ENCODE measurements at regions not wholly inside any gene's neighbourhood (a gene's known extent, or its start where the extent isn't known, plus 50 kb on each side); places are given as distances from the start of the nearest gene placed in this dataset.

DNA sequence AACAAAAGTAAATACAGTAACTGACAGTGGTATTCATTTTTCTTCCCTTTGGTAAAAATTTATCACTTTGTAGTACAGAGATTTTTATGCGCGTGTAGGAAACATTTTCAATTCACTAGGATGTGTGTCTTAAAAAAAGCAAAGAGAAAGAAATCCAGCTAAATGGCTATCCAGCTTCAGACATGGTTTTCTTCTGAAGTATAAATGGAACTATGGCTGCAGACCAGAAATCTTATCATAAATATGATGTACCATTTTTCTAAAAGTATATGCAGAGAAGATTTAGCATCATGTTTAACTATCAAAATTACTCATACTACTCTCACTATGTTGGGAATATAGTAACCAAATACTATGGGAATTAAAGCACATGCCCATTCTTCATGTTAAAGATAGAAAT, 328.4 kb upstream of the SMIM30 start:
- intact Hi-C loops (cut with DNase I): no loop called here
- Histone ChIP-seq H3K9me3 (replicated peaks in 1 of 3) (no peaks in the 10 kb centered on the region), H3K36me3 (replicated peaks in 1 of 2) (no peaks in the 10 kb centered on the region), H3K27me3 (no peaks in the 10 kb centered on the region), H3K4me3 (no peak overlapping the region), H3K27ac (no peak overlapping the region), H3K4me1 (replicated peaks in 1 of 2) (no peaks in the 10 kb centered on the region)
- TF ChIP-seq CTCF (IDR thresholded peaks at IDR 0.05) (no peak), POLR2A (IDR thresholded peaks at IDR 0.05) (no peak)
- whole genome bisulfite sequencing, 4 donors: 86 to 94% (median 91%) methylated on average over 2 of the region's 2 CpGs
- no peak for DNase-seq

DNA sequence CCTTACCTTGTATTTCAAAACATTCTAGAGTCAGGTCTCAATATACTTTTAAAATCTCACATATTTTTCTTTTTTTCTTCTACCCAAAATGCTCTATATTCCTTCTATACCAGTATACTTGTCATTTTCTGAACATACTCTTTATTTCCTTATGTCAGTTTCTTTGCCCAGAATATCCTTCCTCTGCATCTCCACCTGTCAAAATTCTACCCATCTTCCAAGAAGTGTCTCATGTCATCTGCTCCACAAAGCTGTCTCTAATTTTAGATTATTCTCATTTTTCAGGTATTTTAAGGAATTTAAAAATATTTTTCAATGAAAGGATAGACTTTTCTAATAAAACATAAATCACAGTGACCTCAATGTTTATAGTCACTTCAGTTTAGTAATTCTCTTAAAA, 328.0 kb upstream of the SMIM30 start:
- DNase-seq: no peak
- TF ChIP-seq CTCF (IDR thresholded peaks at IDR 0.05) (no peak), POLR2A (IDR thresholded peaks at IDR 0.05) (no peak)
- Histone ChIP-seq H3K4me1 (replicated peaks in 1 of 2) (no peaks in the 10 kb centered on the region), H3K4me3 (no peak overlapping the region), H3K9me3 (replicated peaks in 1 of 3) (no peaks in the 10 kb centered on the region), H3K27me3 (no peaks in the 10 kb centered on the region), H3K36me3 (replicated peaks in 1 of 2) (no peaks in the 10 kb centered on the region), H3K27ac (no peak overlapping the region)
- intact Hi-C loops (cut with DNase I): no loop called here

DNA sequence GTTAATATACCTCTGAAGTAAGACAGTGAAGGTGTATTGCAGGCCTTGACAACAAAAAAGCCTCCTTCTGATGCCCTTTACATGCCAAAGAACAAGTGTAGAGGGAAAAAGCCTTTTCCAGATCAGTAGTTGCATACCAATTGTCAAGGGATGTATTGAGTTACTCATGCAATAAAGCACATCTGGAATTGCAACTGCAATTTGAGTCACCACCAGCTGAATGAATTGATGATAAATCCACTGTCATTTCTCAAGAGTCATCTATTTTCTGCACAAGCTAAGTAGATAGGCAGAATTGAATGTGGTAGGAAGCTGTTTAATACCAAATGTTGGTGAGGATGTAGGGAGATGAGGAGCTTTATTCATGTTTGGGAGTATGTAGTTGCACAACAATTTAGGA, 325.9 kb upstream of the SMIM30 start:
- Histone ChIP-seq H3K36me3 (replicated peaks in 1 of 2) (no peaks in the 10 kb centered on the region), H3K27ac (no peak overlapping the region), H3K4me3 (no peak overlapping the region), H3K4me1 (replicated peaks in 1 of 2) (no peaks in the 10 kb centered on the region), H3K27me3 (no peaks in the 10 kb centered on the region), H3K9me3 (replicated peaks in 1 of 3) (no peaks in the 10 kb centered on the region)
- DNase-seq: no peak
- TF ChIP-seq POLR2A (IDR thresholded peaks at IDR 0.05): no peak
- TF ChIP-seq CTCF (IDR thresholded peaks at IDR 0.05): no peak
- intact Hi-C loops (cut with DNase I): no loop called here

- WGBS, 4 donors: 81 to 98% (median 86%) methylated on average over 2 of the region's 2 CpGs
- H3K27ac ChIP-seq: no peak overlapping the region
- intact Hi-C loops (cut with DNase I): no loop called here
- DNase-seq: no peak
- H3K36me3 ChIP-seq (replicated peaks in 1 of 2): no peaks in the 10 kb centered on the region
- H3K4me3 ChIP-seq: no peak overlapping the region
- TF ChIP-seq CTCF (IDR thresholded peaks at IDR 0.05) (no peak), POLR2A (IDR thresholded peaks at IDR 0.05) (no peak)
- H3K4me1 ChIP-seq (replicated peaks in 1 of 2): no peaks in the 10 kb centered on the region
- no peaks in the 10 kb centered on the region for H3K9me3 ChIP-seq (replicated peaks in 1 of 3)
- no peaks in the 10 kb centered on the region for H3K27me3 ChIP-seq
Observed at GRCh38 chr7:113440173-113440572, 321.8 kb upstream of the SMIM30 start.
